Upper lobe of left lung (tissue), 6 donors: ENCODE measurements at regions not wholly inside any gene's neighbourhood (a gene's known extent, or its start where the extent isn't known, plus 50 kb on each side); places are given as distances from the start of the nearest gene placed in this dataset.

Source experiments
- ATAC-seq, 2 donors: fragments of 200-7000 bp; cut with Tn5 transposase; one replicate each; pipeline ENCODE4 v1.9.1; 2022; ENCODE audit warnings: mild to moderate bottlenecking in 2 of 2, moderate library complexity in 2 of 2; ENCODE audit not compliant: low FRiP score in 2 of 2
- DNase-seq, 2 donors: peaks; one replicate each; pipeline ENCODE4 v3.0.0-alpha.2; 2019 to 2020
- H3K27ac ChIP-seq, 4 donors: fragments of 200-600 bp; sonication (generic); one replicate each; pipeline ENCODE4 v1.5.1; 2016 to 2019
- H3K27me3 ChIP-seq, 4 donors: fragments of 200-600 bp; sonication (generic); one replicate each; pipeline ENCODE4 v1.5.1; 2017 to 2019
- H3K36me3 ChIP-seq, 4 donors: fragments of 200-600 bp; sonication (generic); one replicate each; pipeline ENCODE4 v1.5.1; 2016 to 2019
- H3K4me1 ChIP-seq, 4 donors: fragments of 200-600 bp; sonication (generic); one replicate each; pipeline ENCODE4 v1.5.1; 2018 to 2019
- H3K4me3 ChIP-seq, 4 donors: fragments of 200-600 bp; sonication (generic); one replicate each; pipeline ENCODE4 v1.5.1; 2017 to 2019; ENCODE audit warnings: mild to moderate bottlenecking in 2 of 4, moderate library complexity in 1 of 4
- H3K9me3 ChIP-seq, 4 donors: fragments of 200-600 bp; sonication (generic); one replicate each; pipeline ENCODE4 v1.5.1; 2018 to 2019
- EP300 ChIP-seq, 4 donors: sonication (generic); formaldehyde crosslinking; IDR thresholded peaks; one replicate each; pipeline ENCODE4 v1.5.1; 2017; ENCODE audit warnings: antibody characterized with exemption in 4 of 4, control low read depth in 2 of 4
- POLR2A ChIP-seq, 4 donors: fragments of 450-650 bp; IDR thresholded peaks; one replicate each; pipeline ENCODE4 v1.5.1; 2016 to 2017; ENCODE audit warnings: antibody characterized with exemption in 4 of 4, mild to moderate bottlenecking in 2 of 4
- POLR2AphosphoS5 ChIP-seq, 2 donors: sonication (generic); formaldehyde crosslinking; IDR thresholded peaks; one replicate each; pipeline ENCODE4 v1.5.1; 2017; ENCODE audit warnings: antibody characterized with exemption in 2 of 2
- WGBS, 2 donors: methylation state at CpG; one replicate each; pipeline ENCODE4 v1.1.5; 2017 to 2018; 5-methylcytosine and 5-hydroxymethylcytosine counted together
- TF ChIP-seq, protein P1 (sequence below), 6 experiments: fragments of 450-650 bp in 4 of 6; fragments of 200-600 bp in 2 of 6; sonication (generic) in 2 of 6; IDR thresholded peaks; one replicate each; pipeline ENCODE4 v1.5.1; 2016 to 2019; ENCODE audit warnings: antibody characterized with exemption in 6 of 6
- donor health status: DM: no; HTN: no; CAD: no; lungs with moderate emphysema.
- donor health status: DM: no; HTN: yes; CAD: no; lungs with severe emphysema.

- TF ChIP-seq POLR2A (IDR thresholded peaks at IDR 0.05) (no peak), EP300 (IDR thresholded peaks at IDR 0.05) (no peak)
- TF ChIP-seq, protein P1, sequence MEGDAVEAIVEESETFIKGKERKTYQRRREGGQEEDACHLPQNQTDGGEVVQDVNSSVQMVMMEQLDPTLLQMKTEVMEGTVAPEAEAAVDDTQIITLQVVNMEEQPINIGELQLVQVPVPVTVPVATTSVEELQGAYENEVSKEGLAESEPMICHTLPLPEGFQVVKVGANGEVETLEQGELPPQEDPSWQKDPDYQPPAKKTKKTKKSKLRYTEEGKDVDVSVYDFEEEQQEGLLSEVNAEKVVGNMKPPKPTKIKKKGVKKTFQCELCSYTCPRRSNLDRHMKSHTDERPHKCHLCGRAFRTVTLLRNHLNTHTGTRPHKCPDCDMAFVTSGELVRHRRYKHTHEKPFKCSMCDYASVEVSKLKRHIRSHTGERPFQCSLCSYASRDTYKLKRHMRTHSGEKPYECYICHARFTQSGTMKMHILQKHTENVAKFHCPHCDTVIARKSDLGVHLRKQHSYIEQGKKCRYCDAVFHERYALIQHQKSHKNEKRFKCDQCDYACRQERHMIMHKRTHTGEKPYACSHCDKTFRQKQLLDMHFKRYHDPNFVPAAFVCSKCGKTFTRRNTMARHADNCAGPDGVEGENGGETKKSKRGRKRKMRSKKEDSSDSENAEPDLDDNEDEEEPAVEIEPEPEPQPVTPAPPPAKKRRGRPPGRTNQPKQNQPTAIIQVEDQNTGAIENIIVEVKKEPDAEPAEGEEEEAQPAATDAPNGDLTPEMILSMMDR (IDR thresholded peaks at IDR 0.05): no peak
- ATAC-seq (no peak), DNase-seq (no peak)
- H3K36me3 ChIP-seq: no peaks in the 10 kb centered on the region
- 82 to 85% methylated on average over 5 of the region's 5 CpGs for WGBS, 2 donors
- no peak overlapping the region for H3K4me3 ChIP-seq
- no peaks in the 10 kb centered on the region for H3K4me1 ChIP-seq
- no peaks in the 10 kb centered on the region for H3K9me3 ChIP-seq
- H3K27ac ChIP-seq: no peak overlapping the region
- H3K27me3 ChIP-seq: no peaks in the 10 kb centered on the region
These were observed 780.1 kb upstream of the LINC00305 start for GRCh38 chr18:64929036-64929435.

GRCh38 chr18:64919971-64920570 is 771.2 kb upstream of the LINC00305 start:
- Histone ChIP-seq H3K27me3 (no peaks in the 10 kb centered on the region), H3K4me3 (no peak overlapping the region), H3K27ac (no peak overlapping the region), H3K36me3 (no peaks in the 10 kb centered on the region), H3K4me1 (no peaks in the 10 kb centered on the region), H3K9me3 (no peaks in the 10 kb centered on the region)
- 60 to 68% methylated on average over 1 of the region's 1 CpG for WGBS, 2 donors
- TF ChIP-seq POLR2AphosphoS5 (IDR thresholded peaks at IDR 0.05) (no peak), EP300 (IDR thresholded peaks at IDR 0.05) (no peak), POLR2A (IDR thresholded peaks at IDR 0.05) (no peak)
- TF ChIP-seq, protein P1 (IDR thresholded peaks at IDR 0.05): no peak
- no peak for DNase-seq
- ATAC-seq: no peak

GRCh38 chr18:64918851-64919250 is 770.0 kb upstream of the LINC00305 start:
- Histone ChIP-seq H3K27me3 (no peaks in the 10 kb centered on the region), H3K27ac (no peak overlapping the region), H3K4me3 (no peak overlapping the region), H3K4me1 (no peaks in the 10 kb centered on the region), H3K36me3 (no peaks in the 10 kb centered on the region), H3K9me3 (no peaks in the 10 kb centered on the region)
- no peak for DNase-seq
- no peak for TF ChIP-seq EP300 (IDR thresholded peaks at IDR 0.05)
- no peak for TF ChIP-seq POLR2A (IDR thresholded peaks at IDR 0.05)
- TF ChIP-seq, protein P1 (IDR thresholded peaks at IDR 0.05): no peak
- TF ChIP-seq POLR2AphosphoS5 (IDR thresholded peaks at IDR 0.05): no peak
- 90 to 92% methylated on average over 3 of the region's 3 CpGs for WGBS, 2 donors
- ATAC-seq: no peak

DNA sequence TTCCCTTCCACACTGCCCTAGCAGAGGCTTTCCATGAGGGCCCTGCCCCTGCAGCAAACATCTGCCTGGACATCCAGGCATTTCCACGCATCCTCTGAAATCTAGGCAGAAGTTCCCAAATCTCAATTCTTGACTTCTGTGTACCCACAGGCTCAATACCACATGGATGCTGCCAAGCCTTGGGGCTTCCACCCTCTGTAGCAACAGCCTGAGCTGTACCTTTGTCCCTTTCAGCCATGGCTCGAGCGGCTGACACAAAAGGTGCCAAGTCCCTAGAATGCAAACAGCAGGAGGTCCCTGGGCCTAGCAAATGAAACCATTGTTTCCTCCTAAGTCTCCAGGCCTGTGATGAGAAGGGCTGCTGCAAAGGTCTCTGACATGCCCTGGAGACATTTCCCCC is 744.5 kb upstream of the LINC00305 start:
- H3K9me3 ChIP-seq: peaks cover 0 to 10% (median 0%) of the 10 kb centered on the region in 4 donors
- H3K27ac ChIP-seq: no peak overlapping the region
- ATAC-seq: no peak
- no peaks in the 10 kb centered on the region for H3K4me1 ChIP-seq
- WGBS, 2 donors: 87 to 95% methylated on average over 3 of the region's 3 CpGs
- H3K4me3 ChIP-seq: no peak overlapping the region
- TF ChIP-seq POLR2AphosphoS5 (IDR thresholded peaks at IDR 0.05) (no peak), POLR2A (IDR thresholded peaks at IDR 0.05) (no peak), EP300 (IDR thresholded peaks at IDR 0.05) (no peak)
- TF ChIP-seq, protein P1 (IDR thresholded peaks at IDR 0.05): no peak
- no peaks in the 10 kb centered on the region for H3K27me3 ChIP-seq
- H3K36me3 ChIP-seq: no peaks in the 10 kb centered on the region
- DNase-seq: no peak

DNA sequence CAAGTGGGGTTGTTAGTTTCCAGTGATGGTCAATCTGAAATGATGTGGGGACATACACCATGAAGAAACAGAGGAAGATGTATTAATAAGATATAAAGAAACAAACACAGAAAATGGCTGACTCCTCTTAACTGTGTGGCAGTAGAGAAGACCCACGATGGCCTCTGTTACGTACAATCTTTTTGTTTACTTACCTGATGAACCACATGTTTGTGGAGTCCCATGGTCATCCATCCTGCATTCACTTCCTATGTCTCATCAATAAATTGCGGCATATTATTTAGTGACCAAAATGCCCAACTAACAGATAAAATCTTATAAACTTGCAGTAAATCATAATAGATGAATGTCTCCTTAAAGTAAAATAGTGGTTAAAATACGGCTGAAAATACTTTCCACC is 740.1 kb upstream of the LINC00305 start:
- no peak for TF ChIP-seq POLR2A (IDR thresholded peaks at IDR 0.05)
- no peak for TF ChIP-seq POLR2AphosphoS5 (IDR thresholded peaks at IDR 0.05)
- TF ChIP-seq, protein P1 (IDR thresholded peaks at IDR 0.05): no peak
- no peak for TF ChIP-seq EP300 (IDR thresholded peaks at IDR 0.05)
- no peak for DNase-seq
- Histone ChIP-seq H3K4me3 (no peak overlapping the region), H3K27me3 (no peaks in the 10 kb centered on the region), H3K36me3 (no peaks in the 10 kb centered on the region), H3K4me1 (no peaks in the 10 kb centered on the region), H3K27ac (no peak overlapping the region), H3K9me3 (peaks cover 0 to 10% (median 0%) of the 10 kb centered on the region in 4 donors)
- ATAC-seq: no peak
- 80 to 84% methylated on average over 4 of the region's 4 CpGs for WGBS, 2 donors
